Endodermal cell (in vitro differentiated cells): ENCODE measurements at regions not wholly inside any gene's neighbourhood (a gene's known extent, or its start where the extent isn't known, plus 50 kb on each side); places are given as distances from the start of the nearest gene placed in this dataset.

ENCODE experiments used
- DNase-seq: peaks from one replicate; pipeline ENCODE4 v3.0.0-alpha.2; 2017
- H3K27ac ChIP-seq: 2 replicates; pipeline ENCODE4 v1.5.1; 2013; ENCODE audit warnings: mild to moderate bottlenecking, low read depth, low read length, moderate library complexity
- H3K27me3 ChIP-seq: 2 replicates; pipeline ENCODE4 v1.6.1; 2013; ENCODE audit warnings: mild to moderate bottlenecking, low read length, moderate library complexity; ENCODE audit not compliant: insufficient read depth, control insufficient read depth, poor library complexity, severe bottlenecking
- H3K36me3 ChIP-seq: 2 replicates; pipeline ENCODE4 v1.7.0; 2013; ENCODE audit warnings: mild to moderate bottlenecking, low read length, moderate library complexity; ENCODE audit not compliant: control insufficient read depth, insufficient read depth
- H3K4me1 ChIP-seq: one replicate; pipeline ENCODE4 v1.7.0; 2013; ENCODE audit warnings: low read length; ENCODE audit not compliant: control insufficient read depth, insufficient read depth
- H3K4me3 ChIP-seq: 2 replicates; pipeline ENCODE4 v1.5.1; 2013; ENCODE audit warnings: mild to moderate bottlenecking, low read length, moderate library complexity
- H3K9ac ChIP-seq: 2 replicates; pipeline ENCODE4 v1.6.1; 2013; ENCODE audit warnings: mild to moderate bottlenecking, low read length, moderate library complexity; ENCODE audit not compliant: poor library complexity, severe bottlenecking; ENCODE audit errors: extremely low read depth
- H3K9me3 ChIP-seq: 2 replicates; pipeline ENCODE4 v1.6.1; 2013; ENCODE audit warnings: mild to moderate bottlenecking, low read length, moderate library complexity; ENCODE audit not compliant: control insufficient read depth
- H3K27ac Mint-ChIP-seq: 2 replicates; pipeline ENCODE4 v1.8.0; 2020; ENCODE audit warnings: mixed read lengths
- H3K27me3 Mint-ChIP-seq: 2 replicates; pipeline ENCODE4 v1.8.0; 2021; ENCODE audit warnings: mild to moderate bottlenecking, mixed read lengths; ENCODE audit not compliant: insufficient read depth
- H3K36me3 Mint-ChIP-seq: 2 replicates; pipeline ENCODE4 v1.8.0; 2020; ENCODE audit warnings: low read depth, mixed read lengths
- H3K4me1 Mint-ChIP-seq: 2 replicates; pipeline ENCODE4 v1.8.0; 2020; ENCODE audit warnings: mixed read lengths
- H3K4me3 Mint-ChIP-seq: 2 replicates; pipeline ENCODE4 v1.8.0; 2020; ENCODE audit warnings: mild to moderate bottlenecking, moderate library complexity, mixed read lengths
- H3K9me3 Mint-ChIP-seq: 2 replicates; pipeline ENCODE4 v1.8.0; 2020; ENCODE audit warnings: mild to moderate bottlenecking, mixed read lengths
- CTCF ChIP-seq: fragments of 200-600 bp; sonication (generic); conservative IDR thresholded peaks from 2 replicates; pipeline ENCODE4 v1.5.0; 2021; ENCODE audit warnings: antibody characterized with exemption, mild to moderate bottlenecking
- WGBS, 2 experiments: methylation state at CpG; one replicate each; pipeline versions ENCODE4 v1.1.5 to v1.1.7; 2013; ENCODE audit warnings: missing lambda C conversion rate in 2 of 2, mixed read lengths in 1 of 2; ENCODE audit not compliant: insufficient coverage in 1 of 2, insufficient read length in 1 of 2; 5-methylcytosine and 5-hydroxymethylcytosine counted together

DNA sequence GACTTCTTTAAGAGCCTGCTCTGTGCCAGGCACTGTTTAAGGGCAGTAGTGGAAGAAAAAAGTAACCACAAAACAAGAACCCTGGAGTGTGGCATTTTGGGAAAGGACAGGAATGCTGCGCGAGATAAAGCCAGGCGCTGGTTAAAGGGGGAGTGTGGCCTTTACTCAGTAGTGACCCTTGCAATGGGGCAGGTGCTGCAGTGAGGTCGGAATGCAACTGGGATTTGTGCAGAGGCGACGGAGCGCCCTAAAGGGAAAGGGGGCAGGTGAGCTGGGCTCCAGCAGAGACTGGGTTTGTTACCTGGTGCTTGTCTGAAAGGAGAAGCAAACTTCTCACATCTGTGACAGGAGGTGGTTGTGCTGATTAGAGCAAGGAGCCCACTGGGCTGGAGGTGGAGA lies 263.6 kb downstream of the ACTR3B start:
- Mint-ChIP-seq H3K4me1 (peaks cover 9% of the 10 kb centered on the region), H3K27me3 (peaks cover 2% of the 10 kb centered on the region), H3K27ac (no peak overlapping the region), H3K9me3 (no peaks in the 10 kb centered on the region), H3K4me3 (no peak overlapping the region), H3K36me3 (no peaks in the 10 kb centered on the region)
- no peaks in the 10 kb centered on the region for H3K4me1 ChIP-seq
- no peak for DNase-seq
- WGBS, 2 experiments: 80 to 86% methylated on average over 1 to 7 of the region's 7 CpGs
- H3K36me3 ChIP-seq: no peaks in the 10 kb centered on the region
- no peaks in the 10 kb centered on the region for H3K27me3 ChIP-seq
- H3K4me3 ChIP-seq: no peak overlapping the region
- no peaks in the 10 kb centered on the region for H3K9me3 ChIP-seq
- H3K9ac ChIP-seq: no peak overlapping the region
- TF ChIP-seq CTCF: no peak
- H3K27ac ChIP-seq: no peak overlapping the region

- H3K9ac ChIP-seq: no peak overlapping the region
- Mint-ChIP-seq H3K27me3 (peaks cover 2% of the 10 kb centered on the region), H3K4me3 (no peak overlapping the region), H3K36me3 (no peaks in the 10 kb centered on the region), H3K4me1 (peaks cover 22% of the 10 kb centered on the region), H3K27ac (no peak overlapping the region), H3K9me3 (peaks cover 2% of the 10 kb centered on the region)
- WGBS, 2 experiments: 90 to 94% methylated on average over 11 of the region's 11 CpGs
- no peak for DNase-seq
- H3K4me1 ChIP-seq: no peaks in the 10 kb centered on the region
- TF ChIP-seq CTCF: no peak
- H3K27ac ChIP-seq: no peak overlapping the region
- no peaks in the 10 kb centered on the region for H3K27me3 ChIP-seq
- H3K9me3 ChIP-seq: no peaks in the 10 kb centered on the region
- H3K4me3 ChIP-seq: no peak overlapping the region
- H3K36me3 ChIP-seq: no peaks in the 10 kb centered on the region
Observed at GRCh38 chr7:153027210-153027609, 267.7 kb downstream of the ACTR3B start.

DNA sequence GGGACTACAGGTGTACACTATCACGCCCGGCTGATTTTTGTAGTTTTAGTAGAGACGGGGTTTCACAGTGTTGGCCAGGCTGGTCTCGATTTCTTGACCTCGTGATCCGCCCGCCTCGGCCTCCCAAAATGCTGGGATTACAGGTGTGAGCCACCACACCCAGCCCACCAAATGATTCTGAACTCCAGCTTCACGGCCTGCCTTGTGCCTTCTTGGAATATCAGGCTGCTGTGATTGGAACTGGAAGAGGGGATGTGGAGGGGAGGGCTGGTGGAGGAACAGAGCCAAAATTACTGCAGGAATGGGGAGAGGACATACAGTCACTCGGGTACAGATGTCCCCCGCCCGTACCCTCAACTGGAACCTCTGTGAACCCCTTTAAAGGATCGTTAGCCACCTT lies 268.4 kb downstream of the ACTR3B start:
- no peaks in the 10 kb centered on the region for H3K36me3 ChIP-seq
- no peak for DNase-seq
- H3K27me3 ChIP-seq: no peaks in the 10 kb centered on the region
- WGBS, 2 experiments: 95 to 97% methylated on average over 8 to 12 of the region's 13 CpGs
- no peak overlapping the region for H3K4me3 ChIP-seq
- peaks cover 2% of the 10 kb centered on the region for H3K9me3 Mint-ChIP-seq
- no peaks in the 10 kb centered on the region for H3K4me1 ChIP-seq
- H3K9ac ChIP-seq: no peak overlapping the region
- H3K4me3 Mint-ChIP-seq: no peak overlapping the region
- no peak overlapping the region for H3K27ac ChIP-seq
- no peak overlapping the region for H3K27ac Mint-ChIP-seq
- TF ChIP-seq CTCF: no peak
- peaks cover 21% of the 10 kb centered on the region for H3K4me1 Mint-ChIP-seq
- H3K36me3 Mint-ChIP-seq: no peaks in the 10 kb centered on the region
- peaks cover 2% of the 10 kb centered on the region for H3K27me3 Mint-ChIP-seq
- no peaks in the 10 kb centered on the region for H3K9me3 ChIP-seq
